Peyer's patch (tissue), 4 donors: ENCODE measurements at regions not wholly inside any gene's neighbourhood (a gene's known extent, or its start where the extent isn't known, plus 50 kb on each side); places are given as distances from the start of the nearest gene placed in this dataset.

ENCODE experiments used
- DNase-seq, 3 donors: peaks; one replicate each; pipeline ENCODE4 v3.0.0-alpha.2; 2017 to 2019
- H3K27ac ChIP-seq, 4 donors: fragments of 200-600 bp; sonication (generic); one replicate each; pipeline ENCODE4 v1.5.1; 2016 to 2019
- H3K27me3 ChIP-seq, 2 donors: fragments of 200-600 bp; sonication (generic); one replicate each; pipeline ENCODE4 v1.5.1; 2019
- H3K36me3 ChIP-seq, 3 donors: fragments of 200-600 bp; sonication (generic); one replicate each; pipeline ENCODE4 v1.5.1; 2016 to 2019
- H3K4me1 ChIP-seq, 4 donors: fragments of 200-600 bp; sonication (generic); one replicate each; pipeline ENCODE4 v1.5.1; 2016 to 2019
- H3K4me3 ChIP-seq, 4 donors: fragments of 200-600 bp; sonication (generic); 1 replicate in 3 of 4; 2 replicates in 1 of 4; pipeline ENCODE4 v1.5.1; 2016 to 2019; ENCODE audit warnings: mild to moderate bottlenecking in 1 of 4
- H3K9me3 ChIP-seq, 4 donors: fragments of 200-600 bp; sonication (generic); one replicate each; pipeline ENCODE4 v1.5.1; 2016 to 2019; ENCODE audit warnings: mild to moderate bottlenecking in 1 of 4
- CTCF ChIP-seq, 6 experiments: fragments of 450-650 bp in 4 of 6; fragments of 200-600 bp in 2 of 6; sonication (generic) in 1 of 6; IDR thresholded peaks; one replicate each; pipeline ENCODE4 v1.5.1; 2017 to 2019; ENCODE audit warnings: antibody characterized with exemption in 6 of 6, mild to moderate bottlenecking in 3 of 6, moderate library complexity in 1 of 6
- POLR2A ChIP-seq, 2 donors: fragments of 450-650 bp; IDR thresholded peaks; one replicate each; pipeline ENCODE4 v1.5.1; 2017; ENCODE audit warnings: antibody characterized with exemption in 2 of 2, mild to moderate bottlenecking in 2 of 2, moderate library complexity in 2 of 2

DNA sequence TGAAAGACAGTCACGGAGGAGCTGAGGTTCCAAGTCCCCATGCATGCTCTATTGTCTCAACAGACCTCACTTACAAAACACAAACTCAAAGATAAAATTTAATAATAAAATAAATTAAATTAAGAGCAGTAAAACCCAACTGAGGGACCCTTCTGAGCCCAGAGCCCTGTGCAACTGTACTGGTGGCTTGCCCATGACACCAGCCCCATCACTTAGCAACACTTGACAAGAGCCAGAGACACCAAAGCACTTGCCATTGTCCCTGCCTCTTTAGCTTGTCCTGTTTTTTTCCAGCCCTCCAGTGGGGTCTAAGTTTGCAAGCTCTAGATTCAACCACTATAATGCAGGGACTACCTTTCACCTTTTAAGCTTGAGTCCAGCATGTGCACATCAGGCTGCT lies 117.9 kb downstream of the JCAD start:
- Histone ChIP-seq H3K4me3 (no peak overlapping the region), H3K4me1 (no peaks in the 10 kb centered on the region), H3K27ac (no peak overlapping the region), H3K36me3 (no peaks in the 10 kb centered on the region), H3K9me3 (no peaks in the 10 kb centered on the region), H3K27me3 (no peaks in the 10 kb centered on the region)
- no peak for DNase-seq
- no peak for TF ChIP-seq CTCF (IDR thresholded peaks at IDR 0.05)
- TF ChIP-seq POLR2A (IDR thresholded peaks at IDR 0.05) = no peak

DNA sequence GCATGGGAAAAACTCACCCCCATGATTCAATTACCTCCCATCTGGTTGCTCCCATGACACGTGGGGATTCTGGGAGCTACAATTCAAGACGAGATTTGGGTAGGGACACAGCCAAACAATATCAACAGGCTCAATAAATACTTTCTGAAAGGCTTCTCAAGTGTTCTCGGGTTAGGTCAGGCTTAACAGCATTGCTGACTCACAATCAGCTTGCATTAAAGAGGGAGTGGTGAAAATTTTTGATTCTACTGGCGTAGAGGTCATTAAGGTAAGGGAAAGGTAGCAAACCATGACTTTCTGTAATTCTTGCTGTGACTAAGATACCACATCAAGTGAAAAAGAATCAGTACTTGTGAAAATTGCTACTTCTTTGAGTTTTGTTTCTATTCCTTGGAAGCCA lies 126.4 kb downstream of the JCAD start:
- Histone ChIP-seq H3K36me3 (no peaks in the 10 kb centered on the region), H3K4me1 (no peaks in the 10 kb centered on the region), H3K4me3 (no peak overlapping the region), H3K27ac (no peak overlapping the region), H3K27me3 (no peaks in the 10 kb centered on the region), H3K9me3 (no peaks in the 10 kb centered on the region)
- TF ChIP-seq CTCF (IDR thresholded peaks at IDR 0.05) = no peak
- no peak for TF ChIP-seq POLR2A (IDR thresholded peaks at IDR 0.05)
- no peak for DNase-seq

GRCh38 chr10:29931833-29932232 lies 127.6 kb downstream of the JCAD start:
- Histone ChIP-seq H3K4me3 (no peak overlapping the region), H3K4me1 (no peaks in the 10 kb centered on the region), H3K27me3 (no peaks in the 10 kb centered on the region), H3K9me3 (no peaks in the 10 kb centered on the region), H3K36me3 (no peaks in the 10 kb centered on the region), H3K27ac (no peak overlapping the region)
- no peak for TF ChIP-seq POLR2A (IDR thresholded peaks at IDR 0.05)
- TF ChIP-seq CTCF (IDR thresholded peaks at IDR 0.05) = no peak
- no peak for DNase-seq

DNA sequence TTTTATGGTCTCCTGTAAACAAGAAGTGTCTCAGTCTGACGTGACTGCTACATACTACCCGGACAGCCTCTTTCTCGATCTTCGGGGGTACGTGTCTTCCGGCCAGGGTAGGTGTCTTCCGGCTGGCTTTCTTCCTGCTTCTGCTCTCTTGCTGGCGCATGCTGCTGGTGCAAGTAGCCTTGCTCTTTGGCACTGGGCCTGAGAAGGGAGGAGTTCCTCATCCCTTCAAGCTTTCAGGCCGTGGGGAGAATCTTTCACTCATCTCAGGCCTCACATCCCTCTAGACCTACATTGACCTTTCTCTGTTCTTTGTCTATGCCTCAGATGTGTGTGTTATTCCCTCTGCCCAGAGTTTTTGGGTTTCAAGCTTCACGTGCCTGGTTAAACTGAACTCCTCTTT lies 130.4 kb downstream of the JCAD start:
- no peak for DNase-seq
- TF ChIP-seq POLR2A (IDR thresholded peaks at IDR 0.05) = no peak
- Histone ChIP-seq H3K27ac (no peak overlapping the region), H3K9me3 (no peaks in the 10 kb centered on the region), H3K27me3 (no peaks in the 10 kb centered on the region), H3K36me3 (no peaks in the 10 kb centered on the region), H3K4me3 (no peak overlapping the region), H3K4me1 (no peaks in the 10 kb centered on the region)

DNA sequence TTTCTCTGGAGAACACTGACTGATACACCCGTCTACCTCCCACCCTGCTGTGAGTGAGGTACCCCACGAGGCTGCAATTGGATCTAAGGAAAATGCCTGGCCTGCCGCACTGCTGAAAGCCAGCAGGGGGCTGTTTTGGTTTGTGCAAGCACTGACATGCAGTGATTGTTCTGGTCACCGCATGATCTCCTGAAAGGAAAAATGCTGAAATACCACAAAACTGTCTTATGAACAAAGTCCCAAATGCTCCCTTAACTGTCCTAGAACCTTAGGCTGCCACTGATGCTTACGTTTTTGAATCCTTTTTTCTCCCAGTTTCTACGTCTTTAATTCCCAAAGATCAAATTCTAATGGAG lies 132.7 kb downstream of the JCAD start:
- Histone ChIP-seq H3K27me3 (no peaks in the 10 kb centered on the region), H3K27ac (no peak overlapping the region), H3K4me1 (no peaks in the 10 kb centered on the region), H3K36me3 (no peaks in the 10 kb centered on the region), H3K4me3 (no peak overlapping the region), H3K9me3 (no peaks in the 10 kb centered on the region)
- no peak for DNase-seq
- no peak for TF ChIP-seq CTCF (IDR thresholded peaks at IDR 0.05)

- no peaks in the 10 kb centered on the region for H3K27me3 ChIP-seq
- no peaks in the 10 kb centered on the region for H3K4me1 ChIP-seq
- no peak for DNase-seq
- H3K27ac ChIP-seq = no peak overlapping the region
- H3K36me3 ChIP-seq = no peaks in the 10 kb centered on the region
- no peak overlapping the region for H3K4me3 ChIP-seq
- no peak for TF ChIP-seq CTCF (IDR thresholded peaks at IDR 0.05)
- no peak for TF ChIP-seq POLR2A (IDR thresholded peaks at IDR 0.05)
- H3K9me3 ChIP-seq = no peaks in the 10 kb centered on the region
Measured at GRCh38 chr10:29925771-29926692, 133.4 kb downstream of the JCAD start.
